GM13976 (cell line): ENCODE measurements at regions not wholly inside any gene's neighbourhood (a gene's known extent, or its start where the extent isn't known, plus 50 kb on each side); places are given as distances from the start of the nearest gene placed in this dataset.

Experiments
- DNase-seq: peaks from one replicate; pipeline ENCODE4 v3.0.0; 2012; ENCODE audit warnings: low spot score
- in situ Hi-C: fragments of 300-500 bp; cut with MboI; formaldehyde crosslinking; loops from one replicate; pipeline ENCODE4 v1.12.0; 2022; ENCODE audit warnings: low sequenced_read_pairs, mixed read lengths, inconsistent platforms; ENCODE audit not compliant: unreplicated experiment
- TF ChIP-seq, protein P1 (sequence below): IDR thresholded peaks from 2 replicates; pipeline ENCODE4 v1.5.1; 2012; ENCODE audit warnings: borderline replicate concordance, mild to moderate bottlenecking; ENCODE audit not compliant: insufficient read depth; ENCODE audit errors: extremely low read depth, missing control alignments, control extremely low read depth

DNA sequence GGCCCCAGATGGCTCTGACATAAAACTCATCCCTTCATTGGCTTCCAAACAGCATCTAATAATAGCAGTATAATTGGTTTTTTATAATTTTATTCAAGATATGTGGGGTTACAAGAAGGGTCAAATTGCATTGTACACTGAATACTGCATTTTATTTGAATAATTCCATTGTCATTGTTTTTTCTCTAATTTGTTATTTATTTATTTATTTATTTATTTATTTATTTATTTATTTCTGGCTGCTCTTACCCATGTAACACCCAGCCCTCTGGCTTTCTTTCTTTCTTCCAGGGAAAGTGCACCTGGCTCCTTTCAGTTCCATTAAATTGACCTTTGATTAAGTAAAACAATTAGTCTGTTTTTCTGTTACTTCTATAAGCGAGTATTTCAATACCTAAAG, 210.1 kb downstream of the CDH9 start:
- TF ChIP-seq, protein P1, sequence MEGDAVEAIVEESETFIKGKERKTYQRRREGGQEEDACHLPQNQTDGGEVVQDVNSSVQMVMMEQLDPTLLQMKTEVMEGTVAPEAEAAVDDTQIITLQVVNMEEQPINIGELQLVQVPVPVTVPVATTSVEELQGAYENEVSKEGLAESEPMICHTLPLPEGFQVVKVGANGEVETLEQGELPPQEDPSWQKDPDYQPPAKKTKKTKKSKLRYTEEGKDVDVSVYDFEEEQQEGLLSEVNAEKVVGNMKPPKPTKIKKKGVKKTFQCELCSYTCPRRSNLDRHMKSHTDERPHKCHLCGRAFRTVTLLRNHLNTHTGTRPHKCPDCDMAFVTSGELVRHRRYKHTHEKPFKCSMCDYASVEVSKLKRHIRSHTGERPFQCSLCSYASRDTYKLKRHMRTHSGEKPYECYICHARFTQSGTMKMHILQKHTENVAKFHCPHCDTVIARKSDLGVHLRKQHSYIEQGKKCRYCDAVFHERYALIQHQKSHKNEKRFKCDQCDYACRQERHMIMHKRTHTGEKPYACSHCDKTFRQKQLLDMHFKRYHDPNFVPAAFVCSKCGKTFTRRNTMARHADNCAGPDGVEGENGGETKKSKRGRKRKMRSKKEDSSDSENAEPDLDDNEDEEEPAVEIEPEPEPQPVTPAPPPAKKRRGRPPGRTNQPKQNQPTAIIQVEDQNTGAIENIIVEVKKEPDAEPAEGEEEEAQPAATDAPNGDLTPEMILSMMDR: no peak
- DNase-seq: no peak
- in situ Hi-C loops: no loop called here

GRCh38 chr5:26813235-26813634, 225.2 kb downstream of the CDH9 start:
- DNase-seq: no peak
- TF ChIP-seq, protein P1: no peak
- in situ Hi-C loops: no loop called here

DNA sequence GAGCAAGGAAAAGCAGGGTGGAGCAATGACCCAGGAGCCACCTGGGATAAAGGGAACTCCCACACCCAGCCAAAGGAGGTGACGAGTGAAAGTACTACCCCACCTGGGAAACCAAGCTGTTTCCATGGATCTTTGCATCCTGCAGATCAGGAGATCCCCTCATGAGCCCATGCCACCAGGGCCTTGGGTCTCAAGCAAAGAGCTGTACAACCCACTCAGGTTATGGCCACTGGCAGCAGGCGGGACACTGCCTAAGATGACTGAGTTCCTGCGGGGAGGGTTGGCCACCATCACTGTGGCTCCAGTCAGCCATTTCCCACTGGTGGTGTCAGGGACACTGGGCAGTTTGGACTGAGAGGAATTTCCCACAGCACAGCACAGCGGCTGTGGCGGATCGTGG, 225.7 kb downstream of the CDH9 start:
- in situ Hi-C loops: no loop called here
- DNase-seq: no peak
- TF ChIP-seq, protein P1: no peak

- in situ Hi-C loops: no loop called here
- TF ChIP-seq, protein P1: no peak
- no peak for DNase-seq
Measured at GRCh38 chr5:26807231-26808199, 230.9 kb downstream of the CDH9 start.

DNA sequence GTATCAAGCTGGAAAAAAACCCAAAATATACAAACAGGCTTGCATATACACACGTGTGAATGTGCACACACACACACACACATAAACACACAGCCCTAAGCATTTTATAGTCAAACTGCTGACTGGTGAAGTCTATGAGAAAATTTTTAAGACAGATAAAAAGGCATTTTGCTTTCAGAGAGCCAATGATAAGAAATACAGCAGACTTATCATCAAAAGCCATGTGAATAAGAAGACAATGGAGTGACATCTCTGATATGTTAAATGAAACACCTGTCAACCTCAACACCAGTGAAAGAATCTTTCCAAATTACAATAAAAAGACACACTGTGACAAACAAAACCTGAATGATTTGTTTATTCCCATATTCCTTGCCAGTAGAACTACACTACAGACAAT, 233.3 kb downstream of the CDH9 start:
- in situ Hi-C loops: no loop called here
- TF ChIP-seq, protein P1: no peak
- no peak for DNase-seq

DNA sequence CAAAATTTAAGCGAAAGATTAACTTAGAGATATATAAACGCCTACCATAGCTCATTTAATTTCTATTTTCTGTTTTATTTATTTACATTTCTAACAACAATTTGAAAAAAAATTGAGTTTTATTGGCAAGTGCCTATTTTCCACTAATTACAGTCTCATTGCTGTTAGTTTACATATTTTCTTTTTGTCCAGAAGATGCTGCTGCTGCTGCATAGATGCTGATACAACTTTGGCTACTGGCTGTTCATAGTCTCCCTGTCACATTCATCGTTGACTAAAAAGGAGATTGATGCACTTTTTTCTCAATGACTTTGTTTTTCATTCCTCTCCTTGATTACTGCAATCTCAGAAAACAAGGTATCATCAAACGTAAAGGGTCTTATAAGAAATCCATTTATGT, 235.4 kb downstream of the CDH9 start:
- in situ Hi-C loops: no loop called here
- TF ChIP-seq, protein P1: no peak
- no peak for DNase-seq
